GOT3 (cell line): ENCODE measurements at regions not wholly inside any gene's neighbourhood (a gene's known extent, or its start where the extent isn't known, plus 50 kb on each side); places are given as distances from the start of the nearest gene placed in this dataset.
"Not testable (repeated sequence)": the region's sequence is repeated elsewhere in the genome, so short reads cannot be mapped to it uniquely, and the experiment has no call there.

Experiments used
- DNase-seq: peaks from one replicate; lab custom pipeline; 2025; ENCODE audit warnings: mixed read lengths; lab: John Stamatoyannopoulos, UW

- no peak for DNase-seq
Observed at GRCh38 chr1:172754609-172755008, 95.7 kb downstream of the FASLG start.

- no peak for DNase-seq
Observed at GRCh38 chr1:172755099-172755498, 96.2 kb downstream of the FASLG start.

- DNase-seq, result no peak
Observed at GRCh38 chr1:172756024-172756423, 97.1 kb downstream of the FASLG start.

- DNase-seq, result no peak
Observed at GRCh38 chr1:172758259-172758658, 99.4 kb downstream of the FASLG start.

- no peak for DNase-seq
Observed at GRCh38 chr1:172760121-172760520, 101.2 kb downstream of the FASLG start.

- no peak for DNase-seq
Observed at GRCh38 chr1:172761581-172762486, 102.9 kb downstream of the FASLG start.

GRCh38 chr1:172763057-172763456 lies 104.2 kb downstream of the FASLG start:
- DNase-seq, result no peak

GRCh38 chr1:172764378-172764777 lies 105.5 kb downstream of the FASLG start:
- no peak for DNase-seq

- DNase-seq, result no peak
Observed at GRCh38 chr1:172766462-172766861, 107.6 kb downstream of the FASLG start.

GRCh38 chr1:172770071-172770470 lies 111.2 kb downstream of the FASLG start:
- DNase-seq, result no peak

- no peak for DNase-seq
Observed at GRCh38 chr1:172774561-172774960, 115.7 kb downstream of the FASLG start.

GRCh38 chr1:172775606-172776005 lies 116.7 kb downstream of the FASLG start:
- DNase-seq, result no peak

GRCh38 chr1:172776071-172776470 lies 117.2 kb downstream of the FASLG start:
- DNase-seq, result no peak

GRCh38 chr1:172777767-172778166 lies 118.9 kb downstream of the FASLG start:
- DNase-seq, result no peak

- no peak for DNase-seq
Observed at GRCh38 chr1:172778456-172779455, 119.9 kb downstream of the FASLG start.

- DNase-seq, result no peak
Observed at GRCh38 chr1:172779491-172779890, 120.6 kb downstream of the FASLG start.

- no peak for DNase-seq
Observed at GRCh38 chr1:172781513-172782140, 122.7 kb downstream of the FASLG start.

GRCh38 chr1:172789840-172790239 lies 130.9 kb downstream of the FASLG start:
- DNase-seq, result no peak

GRCh38 chr1:172790245-172790644 lies 131.3 kb downstream of the FASLG start:
- DNase-seq, result no peak

GRCh38 chr1:172793823-172794222 lies 134.9 kb downstream of the FASLG start:
- no peak for DNase-seq

- DNase-seq, result no peak
Observed at GRCh38 chr1:172795741-172796140, 136.8 kb downstream of the FASLG start.

- DNase-seq, result not testable (repeated sequence)
Observed at GRCh38 chr1:172799804-172800203, 140.9 kb downstream of the FASLG start.
